ENCODE measurements at regions not wholly inside any gene's neighbourhood (a gene's known extent, or its start where the extent isn't known, plus 50 kb on each side); places are given as distances from the start of the nearest gene placed in this dataset.

GRCh38 chr2:215658635-215659305, 222.9 kb upstream of the FN1 start:
- H3K9me3 ChIP-seq: no peaks in the 10 kb centered on the region
- no peak for DNase-seq (ENCODE audit: low spot score in 2 of 2)
- no peak overlapping the region for H3K4me3 ChIP-seq
- H3K27me3 ChIP-seq: no peaks in the 10 kb centered on the region
- peaks cover 3 to 23% of the 10 kb centered on the region in 2 donors for H3K4me1 ChIP-seq
- TF ChIP-seq CTCF (IDR thresholded peaks at IDR 0.05): no peak
- H3K27ac ChIP-seq: peak overlapping the region; percentile 76 to 80
- H3K36me3 ChIP-seq: no peaks in the 10 kb centered on the region
- intact Hi-C loops (cut with DNase I): loop anchor here (1.0 to 2.0 kb wide), 3 partner anchors 34 to 222 kb away; partner anchors contain the start of gene FN1

GRCh38 chr2:215657844-215658243, 222.0 kb upstream of the FN1 start:
- intact Hi-C loops (cut with DNase I): loop anchor here (1.0 to 2.0 kb wide), 3 partner anchors 34 to 221 kb away; partner anchors contain the start of gene FN1
- Histone ChIP-seq H3K9me3 (no peaks in the 10 kb centered on the region), H3K27ac (peak overlapping the region; percentile 76 to 80), H3K36me3 (no peaks in the 10 kb centered on the region), H3K4me3 (no peak overlapping the region), H3K4me1 (peaks cover 3 to 31% of the 10 kb centered on the region in 2 donors), H3K27me3 (no peaks in the 10 kb centered on the region)
- peak in 1 of 2 donors; percentile 78 for DNase-seq (ENCODE audit: low spot score in 2 of 2)
- no peak for TF ChIP-seq CTCF (IDR thresholded peaks at IDR 0.05)

GRCh38 chr2:215654148-215654819, 218.4 kb upstream of the FN1 start:
- TF ChIP-seq CTCF (IDR thresholded peaks at IDR 0.05): no peak
- DNase-seq (ENCODE audit: low spot score in 2 of 2): no peak
- peak overlapping the region; percentile 4 to 48 for H3K27ac ChIP-seq
- intact Hi-C loops (cut with DNase I): no loop called here
- peaks cover 3 to 38% of the 10 kb centered on the region in 2 donors for H3K4me1 ChIP-seq
- no peak overlapping the region for H3K4me3 ChIP-seq
- H3K27me3 ChIP-seq: no peaks in the 10 kb centered on the region
- no peaks in the 10 kb centered on the region for H3K9me3 ChIP-seq
- no peaks in the 10 kb centered on the region for H3K36me3 ChIP-seq

- no peaks in the 10 kb centered on the region for H3K9me3 ChIP-seq
- peaks cover 3 to 34% of the 10 kb centered on the region in 2 donors for H3K4me1 ChIP-seq
- H3K4me3 ChIP-seq: no peak overlapping the region
- DNase-seq (ENCODE audit: low spot score in 2 of 2): no peak
- intact Hi-C loops (cut with DNase I): no loop called here
- no peaks in the 10 kb centered on the region for H3K36me3 ChIP-seq
- peak overlapping the region in 1 of 2 donors; percentile 48 for H3K27ac ChIP-seq
- no peaks in the 10 kb centered on the region for H3K27me3 ChIP-seq
- no peak for TF ChIP-seq CTCF (IDR thresholded peaks at IDR 0.05)
These were observed 217.6 kb upstream of the FN1 start for GRCh38 chr2:215653344-215654030.

GRCh38 chr2:215652388-215652787, 216.5 kb upstream of the FN1 start:
- no peak overlapping the region for H3K4me3 ChIP-seq
- peaks cover 0 to 26% of the 10 kb centered on the region in 2 donors for H3K4me1 ChIP-seq
- TF ChIP-seq CTCF (IDR thresholded peaks at IDR 0.05): no peak
- H3K27ac ChIP-seq: peak overlapping the region; percentile 4 to 43
- intact Hi-C loops (cut with DNase I): no loop called here
- no peaks in the 10 kb centered on the region for H3K27me3 ChIP-seq
- no peaks in the 10 kb centered on the region for H3K9me3 ChIP-seq
- no peaks in the 10 kb centered on the region for H3K36me3 ChIP-seq
- DNase-seq (ENCODE audit: low spot score in 2 of 2): no peak

All from ascending aorta (tissue), 2 donors.